Activated naive CD4-positive, alpha-beta T cell treated with anti-CD3 and anti-CD28 coated beads, Interleukin-2, amount 50 U/mL, for 72 hours (primary cell): ENCODE measurements at regions not wholly inside any gene's neighbourhood (a gene's known extent, or its start where the extent isn't known, plus 50 kb on each side); places are given as distances from the start of the nearest gene placed in this dataset.
"Not testable (repeated sequence)": the region's sequence is repeated elsewhere in the genome, so short reads cannot be mapped to it uniquely, and the experiment has no call there.

ENCODE experiments used
- ATAC-seq, 2 donors: fragments of 150-1000 bp; cut with Tn5 transposase; 2 replicates each; pipeline ENCODE4 v1.10.0; 2021; ENCODE audit warnings: mild to moderate bottlenecking in 2 of 2, moderate library complexity in 2 of 2
- DNase-seq, 2 donors: peaks; one replicate each; pipeline ENCODE4 v3.0.0; 2021 to 2022; ENCODE audit warnings: low spot score in 2 of 2
- H3K27ac Mint-ChIP-seq, 2 donors: one replicate each; pipeline ENCODE4 v1.8.0; 2022; ENCODE audit warnings: mild to moderate bottlenecking in 2 of 2, mixed read lengths in 2 of 2
- H3K36me3 Mint-ChIP-seq, 2 donors: one replicate each; pipeline ENCODE4 v1.8.0; 2022; ENCODE audit warnings: mixed read lengths in 2 of 2
- H3K9me3 Mint-ChIP-seq, 2 donors: one replicate each; pipeline ENCODE4 v1.8.0; 2022; ENCODE audit warnings: mixed read lengths in 2 of 2

DNA sequence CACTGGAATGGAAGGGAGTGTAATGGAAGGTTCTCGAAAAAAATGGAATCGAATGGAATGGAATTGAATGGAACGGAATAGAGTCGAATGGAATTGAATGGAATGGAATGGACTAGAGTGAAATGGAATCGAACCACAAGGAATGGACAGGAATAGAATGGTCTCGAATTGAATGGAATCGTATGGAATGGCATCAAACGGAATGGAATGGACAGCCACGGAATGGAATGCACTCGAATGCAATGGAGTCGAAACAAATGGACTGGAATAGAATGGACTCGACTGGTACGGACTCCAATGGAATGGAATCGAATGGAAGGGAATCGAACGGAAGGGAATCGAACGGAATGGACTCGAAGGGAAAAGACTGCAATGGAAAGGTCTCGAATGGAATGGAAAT, 31055.5 kb downstream of the CDY1 start:
- peaks cover 5 to 17% of the 10 kb centered on the region in 2 donors for H3K9me3 Mint-ChIP-seq
- ATAC-seq, H3K36me3 Mint-ChIP-seq, DNase-seq, H3K27ac Mint-ChIP-seq: not testable (repeated sequence)

GRCh38 chrY:56678046-56678626, 31056.2 kb downstream of the CDY1 start:
- peaks cover 5 to 17% of the 10 kb centered on the region in 2 donors for H3K9me3 Mint-ChIP-seq
- ATAC-seq, DNase-seq, H3K36me3 Mint-ChIP-seq, H3K27ac Mint-ChIP-seq: not testable (repeated sequence)

- not testable (repeated sequence) for ATAC-seq, H3K36me3 Mint-ChIP-seq, H3K27ac Mint-ChIP-seq
- DNase-seq, result peak; percentile 33 to 39
- H3K9me3 Mint-ChIP-seq, result peaks cover 5 to 12% of the 10 kb centered on the region in 2 donors
Measured at GRCh38 chrY:56685381-56685780, 31063.5 kb downstream of the CDY1 start.
